Activated T-cell treated with anti-CD3 and anti-CD28 coated beads, Interleukin-2, amount 50 U/mL, for 72 hours (primary cell): ENCODE measurements at regions not wholly inside any gene's neighbourhood (a gene's known extent, or its start where the extent isn't known, plus 50 kb on each side); places are given as distances from the start of the nearest gene placed in this dataset.

Experiments used
- ATAC-seq, 2 donors: fragments of 150-1000 bp; cut with Tn5 transposase; replicated peaks in 1 of 2; 2 replicates each; pipeline ENCODE4 v1.10.0; 2021; ENCODE audit warnings: moderate library complexity in 2 of 2, mild to moderate bottlenecking in 1 of 2
- DNase-seq, 2 donors: peaks; one replicate each; pipeline ENCODE4 v3.0.0; 2021 to 2022; ENCODE audit warnings: mixed read lengths in 1 of 2
- H3K27ac Mint-ChIP-seq: one replicate; pipeline ENCODE4 v1.8.0; 2022; ENCODE audit warnings: mild to moderate bottlenecking, moderate library complexity, mixed read lengths
- H3K27me3 Mint-ChIP-seq: one replicate; pipeline ENCODE4 v1.8.0; 2022; ENCODE audit warnings: low read depth, mixed read lengths
- H3K36me3 Mint-ChIP-seq, 2 donors: one replicate each; pipeline ENCODE4 v1.8.0; 2022; ENCODE audit warnings: mixed read lengths in 2 of 2, mild to moderate bottlenecking in 1 of 2; ENCODE audit not compliant: insufficient read depth in 2 of 2
- H3K4me1 Mint-ChIP-seq: one replicate; pipeline ENCODE4 v1.8.0; 2022; ENCODE audit warnings: low read depth, mixed read lengths
- H3K4me3 Mint-ChIP-seq, 2 donors: one replicate each; pipeline ENCODE4 v1.8.0; 2022; ENCODE audit warnings: mild to moderate bottlenecking in 2 of 2, mixed read lengths in 2 of 2, moderate library complexity in 2 of 2
- H3K9me3 Mint-ChIP-seq, 2 donors: one replicate each; pipeline ENCODE4 v1.8.0; 2022; ENCODE audit warnings: mixed read lengths in 2 of 2

- Mint-ChIP-seq H3K4me1 (no peaks in the 10 kb centered on the region), H3K4me3 (no peak overlapping the region), H3K9me3 (peaks cover 4 to 8% of the 10 kb centered on the region in 2 donors), H3K27ac (no peak overlapping the region), H3K27me3 (no peaks in the 10 kb centered on the region), H3K36me3 (no peaks in the 10 kb centered on the region)
- ATAC-seq (no peak), DNase-seq (no peak)
These were observed 899.8 kb downstream of the TUSC7 start for GRCh38 chr3:117609330-117609729.

- Mint-ChIP-seq H3K9me3 (peaks cover 4 to 8% of the 10 kb centered on the region in 2 donors), H3K27ac (no peak overlapping the region), H3K27me3 (no peaks in the 10 kb centered on the region), H3K4me3 (no peak overlapping the region), H3K36me3 (no peaks in the 10 kb centered on the region), H3K4me1 (no peaks in the 10 kb centered on the region)
- ATAC-seq = no peak
- DNase-seq = no peak
These were observed 900.6 kb downstream of the TUSC7 start for GRCh38 chr3:117610156-117610555.

GRCh38 chr3:117611211-117611610 is 901.6 kb downstream of the TUSC7 start:
- Mint-ChIP-seq H3K4me3 (no peak overlapping the region), H3K27ac (no peak overlapping the region), H3K4me1 (no peaks in the 10 kb centered on the region), H3K27me3 (no peaks in the 10 kb centered on the region), H3K9me3 (peaks cover 4 to 8% of the 10 kb centered on the region in 2 donors), H3K36me3 (no peaks in the 10 kb centered on the region)
- ATAC-seq = no peak
- no peak for DNase-seq

- H3K27me3 Mint-ChIP-seq = no peaks in the 10 kb centered on the region
- no peaks in the 10 kb centered on the region for H3K36me3 Mint-ChIP-seq
- H3K9me3 Mint-ChIP-seq = peaks cover 0 to 3% of the 10 kb centered on the region in 2 donors
- no peaks in the 10 kb centered on the region for H3K4me1 Mint-ChIP-seq
- H3K27ac Mint-ChIP-seq = no peak overlapping the region
- H3K4me3 Mint-ChIP-seq = no peak overlapping the region
- DNase-seq = no peak
- ATAC-seq = no peak
These were observed 906.6 kb downstream of the TUSC7 start for GRCh38 chr3:117616227-117616626.

GRCh38 chr3:117617906-117618305 is 908.3 kb downstream of the TUSC7 start:
- DNase-seq (no peak), ATAC-seq (no peak)
- Mint-ChIP-seq H3K27me3 (no peaks in the 10 kb centered on the region), H3K4me1 (no peaks in the 10 kb centered on the region), H3K36me3 (no peaks in the 10 kb centered on the region), H3K9me3 (peaks cover 4% of the 10 kb centered on the region in 2 donors), H3K27ac (no peak overlapping the region), H3K4me3 (no peak overlapping the region)

GRCh38 chr3:117618462-117618861 is 908.9 kb downstream of the TUSC7 start:
- no peak for DNase-seq
- Mint-ChIP-seq H3K4me3 (no peak overlapping the region), H3K9me3 (peaks cover 4% of the 10 kb centered on the region in 2 donors), H3K27me3 (no peaks in the 10 kb centered on the region), H3K36me3 (no peaks in the 10 kb centered on the region), H3K27ac (no peak overlapping the region), H3K4me1 (no peaks in the 10 kb centered on the region)
- ATAC-seq = no peak

GRCh38 chr3:117619805-117620204 is 910.2 kb downstream of the TUSC7 start:
- H3K27ac Mint-ChIP-seq = no peak overlapping the region

GRCh38 chr3:117622171-117622841 is 912.7 kb downstream of the TUSC7 start:
- Mint-ChIP-seq H3K36me3 (no peaks in the 10 kb centered on the region), H3K4me1 (no peaks in the 10 kb centered on the region), H3K4me3 (no peak overlapping the region), H3K27ac (no peak overlapping the region), H3K9me3 (peaks cover 3 to 5% of the 10 kb centered on the region in 2 donors), H3K27me3 (no peaks in the 10 kb centered on the region)
- ATAC-seq (no peak), DNase-seq (no peak)

More at GRCh38 chr3:117619805-117620204, 910.2 kb downstream of the TUSC7 start:
- Mint-ChIP-seq H3K9me3 (peaks cover 3 to 4% of the 10 kb centered on the region in 2 donors), H3K36me3 (no peaks in the 10 kb centered on the region), H3K27me3 (no peaks in the 10 kb centered on the region), H3K4me3 (no peak overlapping the region), H3K4me1 (no peaks in the 10 kb centered on the region)
- DNase-seq (no peak), ATAC-seq (no peak)

- H3K9me3 Mint-ChIP-seq = peaks cover 3 to 5% of the 10 kb centered on the region in 2 donors
- no peaks in the 10 kb centered on the region for H3K36me3 Mint-ChIP-seq
- no peaks in the 10 kb centered on the region for H3K4me1 Mint-ChIP-seq
- H3K27me3 Mint-ChIP-seq = no peaks in the 10 kb centered on the region
- no peak overlapping the region for H3K27ac Mint-ChIP-seq
- ATAC-seq (no peak), DNase-seq (no peak)
- H3K4me3 Mint-ChIP-seq = no peak overlapping the region
These were observed 914.8 kb downstream of the TUSC7 start for GRCh38 chr3:117624424-117624823.

- H3K36me3 Mint-ChIP-seq = no peaks in the 10 kb centered on the region
- H3K4me3 Mint-ChIP-seq = no peak overlapping the region
- no peak overlapping the region for H3K27ac Mint-ChIP-seq
- DNase-seq = no peak
- no peaks in the 10 kb centered on the region for H3K27me3 Mint-ChIP-seq
- peaks cover 3 to 5% of the 10 kb centered on the region in 2 donors for H3K9me3 Mint-ChIP-seq
- no peak for ATAC-seq
- H3K4me1 Mint-ChIP-seq = no peaks in the 10 kb centered on the region
These were observed 915.6 kb downstream of the TUSC7 start for GRCh38 chr3:117625174-117625573.

- no peak overlapping the region for H3K27ac Mint-ChIP-seq
- DNase-seq (no peak), ATAC-seq (no peak)
- no peaks in the 10 kb centered on the region for H3K36me3 Mint-ChIP-seq
- H3K4me1 Mint-ChIP-seq = no peaks in the 10 kb centered on the region
- no peak overlapping the region for H3K4me3 Mint-ChIP-seq
- H3K9me3 Mint-ChIP-seq = peaks cover 3 to 5% of the 10 kb centered on the region in 2 donors
- H3K27me3 Mint-ChIP-seq = no peaks in the 10 kb centered on the region
These were observed 917.0 kb downstream of the TUSC7 start for GRCh38 chr3:117626577-117626976.

- H3K36me3 Mint-ChIP-seq = no peaks in the 10 kb centered on the region
- no peak for DNase-seq
- H3K4me1 Mint-ChIP-seq = no peaks in the 10 kb centered on the region
- no peak overlapping the region for H3K4me3 Mint-ChIP-seq
- peaks cover 0 to 2% of the 10 kb centered on the region in 2 donors for H3K9me3 Mint-ChIP-seq
- H3K27me3 Mint-ChIP-seq = no peaks in the 10 kb centered on the region
- no peak overlapping the region for H3K27ac Mint-ChIP-seq
- no peak for ATAC-seq
These were observed 919.3 kb downstream of the TUSC7 start for GRCh38 chr3:117628823-117629291.

GRCh38 chr3:117629505-117629904 is 919.9 kb downstream of the TUSC7 start:
- Mint-ChIP-seq H3K4me3 (no peak overlapping the region), H3K4me1 (no peaks in the 10 kb centered on the region), H3K27me3 (no peaks in the 10 kb centered on the region), H3K9me3 (peaks cover 0 to 2% of the 10 kb centered on the region in 2 donors), H3K27ac (no peak overlapping the region), H3K36me3 (no peaks in the 10 kb centered on the region)
- DNase-seq (no peak), ATAC-seq (no peak)

GRCh38 chr3:117630469-117630868 is 920.9 kb downstream of the TUSC7 start:
- H3K27ac Mint-ChIP-seq = no peak overlapping the region
- H3K36me3 Mint-ChIP-seq = no peaks in the 10 kb centered on the region
- H3K27me3 Mint-ChIP-seq = no peaks in the 10 kb centered on the region
- H3K4me3 Mint-ChIP-seq = no peak overlapping the region
- peaks cover 3 to 4% of the 10 kb centered on the region in 2 donors for H3K9me3 Mint-ChIP-seq
- no peaks in the 10 kb centered on the region for H3K4me1 Mint-ChIP-seq
- DNase-seq (no peak), ATAC-seq (no peak)
